CD4-positive, alpha-beta T cell treated with Interleukin-12 subunit alpha and Interleukin-12 subunit beta, for 1 hour (primary cell): ENCODE measurements at regions not wholly inside any gene's neighbourhood (a gene's known extent, or its start where the extent isn't known, plus 50 kb on each side); places are given as distances from the start of the nearest gene placed in this dataset.

Experiments used
- DNase-seq: peaks from one replicate; pipeline ENCODE4 v3.0.0-alpha.2; 2020

DNA sequence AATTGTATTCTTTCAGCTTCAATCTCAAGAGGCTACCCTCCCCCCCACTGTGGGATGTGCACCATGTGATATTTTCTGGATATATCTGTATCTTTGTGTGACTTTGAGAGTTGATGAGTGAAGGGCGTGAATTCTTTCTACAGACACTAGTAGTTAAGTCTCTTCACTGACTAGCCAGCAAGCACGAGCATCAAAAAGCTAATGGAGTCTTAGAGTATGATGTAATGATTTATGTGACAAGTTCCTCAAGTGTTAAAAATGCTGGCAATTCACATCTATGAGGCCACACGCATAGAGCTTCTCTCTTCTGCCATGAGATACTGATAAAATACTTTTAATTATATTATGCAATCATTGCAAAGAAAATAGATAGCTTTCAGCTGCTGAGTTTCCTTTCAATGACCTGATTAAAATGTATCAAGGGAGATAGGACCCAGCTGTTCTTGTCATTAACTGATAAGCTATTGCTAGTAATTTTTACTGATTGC lies 304.8 kb downstream of the TRIB2 start:
- DNase-seq = no peak

DNA sequence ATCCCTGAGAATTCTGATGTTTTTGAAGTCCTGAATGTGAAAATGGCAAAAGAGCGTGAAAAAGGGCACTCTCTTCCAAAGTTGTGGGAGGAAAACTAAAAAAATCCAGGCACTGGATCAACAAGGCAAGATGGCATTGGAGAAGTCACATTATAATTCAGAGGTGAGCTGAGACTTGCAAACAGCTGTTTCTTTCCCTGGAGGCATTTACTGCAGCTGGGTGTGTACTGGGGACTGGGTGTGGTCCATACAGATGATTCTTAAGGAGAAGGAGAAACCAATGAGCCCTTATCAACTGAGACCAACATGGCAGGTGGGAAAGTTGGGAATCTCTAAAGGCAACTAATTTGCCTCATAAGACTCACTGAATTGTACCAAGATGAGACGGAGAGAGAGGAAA lies 313.9 kb downstream of the TRIB2 start:
- no peak for DNase-seq

DNA sequence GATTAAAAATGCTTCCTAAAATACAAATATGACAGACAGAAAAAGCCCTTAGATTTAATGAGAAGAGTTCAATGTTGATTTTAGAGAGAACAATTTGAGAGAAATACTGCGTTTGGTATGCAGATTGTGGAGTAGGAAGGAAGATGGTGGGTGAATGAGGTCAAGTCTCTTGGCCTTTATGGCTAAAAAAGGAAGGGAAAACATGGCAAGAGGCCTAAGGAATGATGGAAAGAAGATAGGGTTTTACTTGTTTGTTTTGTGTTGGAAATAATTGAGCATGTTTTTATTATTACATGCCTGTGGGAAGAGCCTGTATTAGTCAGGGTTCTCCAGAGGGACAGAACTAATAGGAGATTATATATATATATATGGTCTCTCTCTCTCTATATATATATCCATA lies 318.1 kb downstream of the TRIB2 start:
- no peak for DNase-seq

DNA sequence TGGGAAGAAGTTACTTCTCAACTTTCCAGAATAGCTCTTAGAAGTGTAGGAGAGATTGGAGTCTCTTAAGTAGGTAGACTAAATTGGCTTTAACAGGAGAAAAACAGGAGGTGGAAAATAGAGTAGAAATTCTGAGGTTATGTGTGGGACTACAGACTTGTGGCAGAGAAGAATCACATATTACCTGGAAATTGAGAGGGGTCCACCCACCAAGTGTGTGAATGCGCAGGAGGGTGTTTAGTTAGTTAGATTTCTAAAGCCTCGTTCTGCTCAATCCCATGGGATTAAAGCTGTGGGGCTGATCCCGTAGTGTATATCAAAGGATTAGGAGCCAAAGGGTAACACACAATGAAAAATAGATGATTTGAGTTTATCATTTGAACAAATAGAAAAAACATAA lies 319.1 kb downstream of the TRIB2 start:
- DNase-seq = no peak

DNA sequence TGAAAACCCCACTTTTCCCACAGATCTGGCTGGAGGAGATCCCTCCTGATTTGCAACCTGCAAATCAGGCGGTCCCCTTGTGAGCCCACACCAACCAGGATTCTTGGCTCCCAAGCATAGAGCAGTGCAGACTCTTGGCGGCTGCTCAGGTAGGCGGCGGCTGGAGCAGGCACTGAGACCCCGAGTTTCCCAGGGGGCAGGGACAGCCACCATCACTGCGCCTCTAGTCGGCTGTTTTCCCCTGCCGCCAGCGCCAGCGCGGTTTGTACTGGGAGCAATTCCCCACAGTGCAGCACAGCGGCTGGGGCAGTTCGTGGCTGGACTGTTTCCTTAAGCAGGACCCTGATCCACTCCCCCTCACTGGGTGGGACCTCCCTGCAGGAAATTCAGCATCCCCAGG lies 323.3 kb downstream of the TRIB2 start:
- no peak for DNase-seq

DNA sequence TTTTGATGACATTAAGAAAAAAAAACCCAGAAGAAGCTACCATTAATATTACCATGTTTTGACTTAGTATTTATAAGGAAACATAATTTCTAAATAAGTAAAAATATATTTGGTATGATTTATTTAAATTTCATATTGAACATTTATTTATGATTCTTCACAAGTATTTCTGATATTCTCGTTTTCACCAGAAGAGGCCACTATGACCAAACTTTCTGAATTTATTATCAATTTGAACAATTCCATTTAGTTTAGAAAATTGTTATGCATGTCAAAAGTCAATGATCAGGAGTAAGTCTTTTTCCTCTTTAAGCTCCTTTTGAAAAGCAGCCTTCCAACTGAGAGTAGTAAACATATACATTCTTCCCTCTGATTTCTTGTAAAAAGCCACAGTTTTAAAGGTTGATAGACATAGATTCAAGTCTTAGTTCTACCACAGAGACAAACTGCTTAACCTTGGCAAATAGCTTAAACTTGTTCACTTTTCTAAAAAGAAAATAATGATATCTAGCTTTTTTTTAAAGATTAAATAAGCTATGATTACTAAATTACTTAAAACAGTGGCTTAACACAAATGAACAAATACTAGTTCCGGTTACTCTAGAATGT lies 329.9 kb downstream of the TRIB2 start:
- DNase-seq = no peak

DNA sequence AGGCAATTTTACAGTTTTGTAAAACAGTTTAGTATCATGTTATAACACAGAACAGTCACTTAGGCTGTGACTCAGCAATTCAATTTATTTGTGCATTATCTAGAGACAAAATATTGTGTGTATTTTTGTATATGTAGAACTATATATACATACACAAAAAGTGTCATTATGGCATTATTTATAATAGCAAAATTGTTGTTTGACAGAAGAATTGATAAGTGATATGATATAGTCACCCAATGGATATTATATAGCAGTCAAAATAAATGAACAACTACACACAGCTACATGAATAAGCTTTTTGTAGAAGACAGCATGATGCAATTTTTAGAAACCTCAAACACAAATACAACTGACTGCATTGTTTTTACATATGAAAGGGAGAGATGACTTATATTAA lies 334.0 kb downstream of the TRIB2 start:
- no peak for DNase-seq

DNA sequence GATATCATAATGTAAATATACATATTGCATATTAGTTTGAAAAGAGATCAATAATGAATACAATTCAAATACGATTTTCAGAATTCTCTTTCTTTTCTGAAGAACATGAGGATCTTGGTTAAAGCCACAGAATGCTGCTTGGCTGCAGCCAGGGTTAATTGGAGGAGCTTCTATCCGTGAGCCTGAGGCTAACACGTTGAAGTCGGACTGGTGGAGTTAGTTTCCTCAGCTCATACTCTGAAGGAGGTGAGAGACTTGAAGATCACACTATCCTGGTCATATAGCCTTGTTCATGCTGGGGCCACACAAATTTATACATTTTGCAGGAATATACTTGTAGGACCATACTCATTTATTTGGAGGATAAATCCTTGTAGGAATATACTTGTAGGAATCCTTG lies 335.8 kb downstream of the TRIB2 start:
- no peak for DNase-seq

DNA sequence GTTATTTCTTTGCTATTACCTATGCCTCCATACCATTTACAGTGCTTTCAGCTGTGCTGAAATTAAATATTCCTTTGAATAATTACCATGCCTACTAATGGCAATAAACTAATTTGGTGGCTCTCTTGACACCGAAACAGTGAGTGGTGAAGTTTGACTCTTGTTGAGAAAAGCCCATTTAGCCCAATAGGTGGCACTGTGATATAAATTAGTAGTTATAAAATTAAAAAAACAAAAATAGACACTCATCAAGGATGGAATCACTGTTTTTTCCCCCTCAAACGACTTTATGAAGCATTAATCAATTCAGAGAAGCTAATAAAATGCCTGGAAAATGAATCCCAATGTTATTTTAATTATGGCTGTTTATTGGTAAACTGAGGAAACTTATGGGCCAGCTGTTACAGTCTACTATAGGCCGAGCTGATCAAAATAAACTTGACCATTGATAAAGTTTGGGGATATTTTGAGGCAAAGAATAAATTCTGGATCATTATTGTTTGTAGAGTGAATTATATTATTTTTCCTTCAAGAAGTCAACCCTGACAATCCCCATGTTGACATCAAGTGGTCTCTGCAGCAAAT lies 339.6 kb downstream of the TRIB2 start:
- DNase-seq = no peak

DNA sequence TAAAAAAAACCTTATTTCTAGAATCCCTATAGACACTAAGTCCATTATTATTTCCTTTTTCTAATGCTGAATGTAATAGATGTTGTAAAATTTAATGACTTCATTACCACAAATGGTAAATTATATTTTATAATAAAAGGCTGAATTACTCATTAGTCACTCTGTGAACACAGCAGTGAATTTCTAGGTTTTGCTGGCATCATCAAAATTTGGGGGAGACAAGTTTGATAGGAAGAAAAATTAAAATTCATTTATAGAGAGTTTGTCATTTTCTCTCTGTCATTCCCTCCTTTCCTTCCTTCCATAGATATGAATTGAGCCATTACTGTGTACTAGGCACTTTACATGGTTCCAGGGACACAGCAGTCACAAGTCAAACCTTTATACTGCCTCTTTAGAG lies 340.9 kb downstream of the TRIB2 start:
- no peak for DNase-seq

DNA sequence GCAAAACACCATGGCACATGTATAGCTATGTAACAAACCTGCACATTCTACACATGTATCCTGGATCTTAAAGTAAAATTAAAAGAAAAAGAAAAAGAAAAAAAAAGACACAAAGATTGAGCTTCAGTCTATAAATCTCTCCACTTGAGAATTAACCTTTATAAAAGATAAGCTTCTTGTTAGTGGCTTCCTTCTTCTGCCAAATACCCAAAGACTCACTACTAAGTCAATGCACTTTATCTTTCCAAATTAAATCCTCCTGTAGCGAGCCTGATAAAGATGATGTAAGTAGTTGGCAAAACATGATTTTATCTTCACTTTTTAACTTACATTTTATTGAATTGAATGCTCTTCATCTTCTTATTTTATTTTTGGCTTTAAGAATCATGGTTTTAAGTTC lies 349.9 kb downstream of the TRIB2 start:
- DNase-seq = no peak

DNA sequence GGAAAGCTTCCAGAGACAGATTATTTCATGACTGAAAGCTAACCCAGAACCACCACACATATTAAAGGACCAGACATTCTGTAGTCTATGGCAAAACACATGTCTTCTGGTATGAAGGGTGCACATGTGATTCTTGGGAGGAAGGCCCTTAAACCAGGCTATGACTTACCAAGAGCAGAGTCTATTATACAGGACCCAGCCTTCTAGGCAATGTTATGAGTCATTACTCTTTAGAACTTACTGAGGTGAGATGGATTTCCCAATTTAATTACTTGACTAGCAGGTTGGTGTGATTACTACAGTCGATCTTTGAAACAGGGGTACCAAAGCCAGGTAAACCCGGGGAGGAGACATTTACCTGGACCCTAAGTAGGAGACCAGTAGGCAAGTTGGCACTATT lies 350.8 kb downstream of the TRIB2 start:
- no peak for DNase-seq

DNA sequence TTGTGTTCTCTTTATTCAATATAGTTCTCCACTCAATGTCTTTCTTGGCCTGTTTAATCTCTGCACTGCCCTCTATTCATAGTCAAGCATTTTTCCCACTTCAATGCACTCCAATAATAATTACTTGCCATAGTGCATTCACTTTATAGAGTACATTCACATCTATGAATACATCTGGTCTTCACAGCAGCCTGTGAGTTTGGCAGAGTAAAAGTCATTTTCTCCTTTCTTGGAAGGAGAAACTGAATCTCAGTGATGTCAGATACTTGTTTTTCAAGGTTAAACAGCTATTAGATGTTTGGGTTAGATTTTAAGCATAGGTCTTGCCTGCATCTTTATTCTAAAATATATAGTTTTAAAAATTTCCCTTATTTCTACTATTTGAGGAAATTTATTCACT lies 373.2 kb downstream of the TRIB2 start:
- no peak for DNase-seq

DNA sequence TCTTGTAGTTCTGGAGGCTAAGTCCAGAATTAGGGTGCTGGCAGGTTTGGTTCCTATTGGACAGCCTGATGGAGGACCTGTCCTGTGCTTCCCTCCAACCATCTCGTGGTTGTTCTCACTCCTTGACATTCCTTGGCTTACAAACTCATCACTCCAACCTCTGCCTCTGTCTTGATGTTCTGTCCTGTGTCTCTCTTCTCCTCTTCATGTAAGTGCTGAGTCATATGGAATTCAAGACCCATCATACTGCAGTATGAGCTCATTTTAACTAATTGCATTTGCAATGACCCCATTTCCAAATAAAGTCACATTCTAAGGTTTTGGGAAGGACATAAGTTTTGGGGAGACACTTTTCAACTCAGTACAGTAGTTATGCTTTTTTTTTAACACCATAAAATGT lies 374.7 kb downstream of the TRIB2 start:
- no peak for DNase-seq

DNA sequence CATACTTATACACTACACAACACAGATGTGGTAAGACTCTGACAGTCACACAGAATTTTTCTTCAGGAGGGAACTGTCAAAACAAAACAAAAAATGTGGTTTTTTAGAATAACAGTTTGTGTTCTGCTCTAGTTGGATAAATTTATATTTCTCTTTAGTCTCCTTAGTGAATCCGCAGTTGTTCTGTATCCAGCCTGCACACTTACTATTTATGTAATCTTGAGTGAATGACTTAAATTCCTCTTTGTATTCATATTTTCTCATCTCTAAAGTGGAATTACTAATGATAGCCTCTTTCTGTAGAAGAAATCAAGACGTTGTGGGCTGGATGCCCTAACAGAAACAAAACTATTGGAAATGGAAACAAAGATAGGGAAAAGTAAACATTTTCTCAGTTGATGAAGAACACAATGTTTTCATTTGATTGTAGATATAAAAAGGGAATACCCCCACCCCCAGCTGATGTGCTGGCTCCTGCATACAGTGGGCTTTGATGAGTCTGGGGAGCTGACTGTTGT lies 375.2 kb downstream of the TRIB2 start:
- no peak for DNase-seq

DNA sequence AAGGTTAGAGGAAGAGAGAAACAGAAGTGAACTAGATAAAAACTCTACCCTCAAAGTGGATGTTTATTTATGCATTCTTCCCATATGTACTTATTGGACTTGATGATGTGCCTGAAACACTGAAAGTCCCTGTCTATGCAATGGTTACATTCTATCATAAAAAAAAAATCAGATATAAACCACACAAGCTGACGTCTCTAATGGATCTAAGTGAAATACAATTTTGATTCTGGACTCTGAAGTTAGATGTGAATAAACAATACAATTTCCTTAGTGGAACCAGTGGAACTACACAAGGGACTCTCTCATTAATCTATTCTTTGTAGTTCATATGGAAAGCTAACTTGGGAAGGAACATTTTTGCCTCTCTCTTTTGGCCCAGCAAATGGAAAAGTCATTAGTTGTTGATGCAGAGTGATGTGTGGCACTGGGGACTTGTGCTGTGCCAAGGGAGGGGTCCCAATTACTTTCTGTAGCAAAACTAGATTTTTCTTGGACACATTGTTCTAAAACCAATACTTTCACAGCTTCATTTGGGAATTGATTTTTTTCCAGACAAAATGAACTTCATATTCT lies 376.8 kb downstream of the TRIB2 start:
- no peak for DNase-seq

DNA sequence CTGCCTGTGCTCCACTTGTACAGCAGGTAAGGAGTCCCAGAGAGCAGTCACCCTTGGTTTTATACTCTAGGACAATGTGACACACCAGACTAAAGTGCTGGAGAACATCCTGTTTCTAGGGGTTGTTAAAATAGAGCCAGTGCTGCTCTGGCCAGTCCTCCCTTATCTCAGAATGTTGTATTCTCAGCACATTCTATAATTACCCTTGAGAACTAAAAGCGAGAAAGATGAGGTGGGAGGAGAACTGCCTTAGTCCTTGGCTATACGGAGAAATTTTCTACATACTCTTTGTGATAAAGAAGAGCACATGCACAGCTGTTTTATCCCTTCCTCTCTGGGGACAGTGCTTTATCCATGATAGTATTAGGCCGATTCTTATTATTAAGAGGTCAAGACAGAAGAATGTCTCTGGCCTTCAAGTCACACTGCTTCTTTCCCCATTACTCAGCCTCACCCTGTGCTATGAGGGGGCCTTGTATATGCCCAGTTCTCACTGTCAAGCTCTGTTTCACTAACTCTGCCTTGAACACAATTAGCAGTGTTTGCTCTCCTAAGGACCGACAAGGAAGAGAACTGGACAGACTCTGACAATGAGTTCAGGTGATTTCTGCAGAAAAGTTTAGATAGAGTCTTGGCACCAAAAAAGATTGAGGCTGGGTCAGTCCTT lies 385.8 kb downstream of the TRIB2 start:
- DNase-seq = no peak

DNA sequence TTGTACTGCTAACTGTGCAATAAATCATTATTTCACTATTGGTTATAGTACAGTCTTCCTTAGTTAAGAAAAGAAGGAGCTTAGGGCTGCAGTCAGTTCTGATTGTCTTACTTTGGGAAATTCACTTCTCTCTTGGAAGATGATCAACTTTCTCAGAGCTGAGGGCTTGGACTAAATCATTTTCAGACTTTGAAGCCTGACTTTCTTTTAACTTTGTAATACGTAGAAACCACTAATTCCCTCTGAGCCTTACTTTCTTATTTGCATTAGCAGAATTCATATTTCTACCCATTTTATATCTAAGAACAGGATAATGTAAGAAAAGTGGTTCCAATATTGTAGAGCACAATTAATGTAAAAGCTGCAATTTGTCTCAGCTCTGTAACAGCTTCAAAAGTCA lies 386.4 kb downstream of the TRIB2 start:
- no peak for DNase-seq

DNA sequence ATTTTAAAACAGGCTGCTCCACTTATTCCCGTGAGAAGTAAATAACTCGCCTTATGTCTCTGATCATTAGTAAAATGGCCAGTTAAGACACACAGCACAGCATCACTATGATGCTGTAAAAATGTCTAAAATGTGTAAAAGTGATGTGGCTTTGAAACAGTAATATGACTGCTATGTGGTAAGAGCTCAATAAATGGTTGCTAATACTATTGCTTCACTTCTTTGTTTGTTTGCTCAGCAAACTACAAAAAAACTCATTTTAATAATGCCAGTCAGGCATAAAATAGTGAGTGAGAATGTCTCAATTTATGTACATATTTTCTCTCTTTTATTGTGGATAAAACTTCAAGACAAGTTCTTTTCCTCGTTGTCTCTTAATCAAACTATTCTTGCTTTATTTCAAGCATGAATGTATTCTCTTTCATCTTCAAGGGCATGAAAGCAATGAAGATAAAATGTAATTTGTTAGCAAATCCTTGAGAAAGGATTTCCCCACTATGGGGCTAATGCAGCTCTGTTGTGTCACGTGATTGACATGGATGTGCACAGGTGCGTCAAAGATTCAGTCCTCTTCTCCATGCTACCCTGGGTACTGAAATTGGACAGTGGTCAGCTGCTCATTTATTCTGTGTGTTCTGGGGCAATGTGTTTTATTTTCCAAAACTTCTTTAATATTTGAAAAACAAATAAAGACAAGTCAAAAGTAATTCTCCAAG lies 387.2 kb downstream of the TRIB2 start:
- no peak for DNase-seq

DNA sequence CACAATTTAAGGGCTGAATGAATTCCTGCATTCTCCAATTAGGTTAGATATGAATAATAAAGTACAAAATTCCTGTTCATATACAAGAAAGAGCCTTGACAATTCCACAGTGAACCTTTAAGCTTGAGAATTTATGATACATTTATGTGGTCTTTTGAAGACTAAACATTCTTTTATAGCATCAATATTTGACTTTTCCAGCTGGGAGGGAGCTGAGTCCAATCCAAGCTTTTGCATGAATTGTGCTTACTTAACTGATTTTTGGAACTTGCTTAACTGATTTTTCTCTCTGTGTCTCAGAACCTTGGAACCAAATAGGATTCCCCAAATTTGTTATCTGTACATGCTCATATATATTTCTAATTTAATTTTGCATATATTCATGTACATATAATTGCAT lies 388.0 kb downstream of the TRIB2 start:
- no peak for DNase-seq

DNA sequence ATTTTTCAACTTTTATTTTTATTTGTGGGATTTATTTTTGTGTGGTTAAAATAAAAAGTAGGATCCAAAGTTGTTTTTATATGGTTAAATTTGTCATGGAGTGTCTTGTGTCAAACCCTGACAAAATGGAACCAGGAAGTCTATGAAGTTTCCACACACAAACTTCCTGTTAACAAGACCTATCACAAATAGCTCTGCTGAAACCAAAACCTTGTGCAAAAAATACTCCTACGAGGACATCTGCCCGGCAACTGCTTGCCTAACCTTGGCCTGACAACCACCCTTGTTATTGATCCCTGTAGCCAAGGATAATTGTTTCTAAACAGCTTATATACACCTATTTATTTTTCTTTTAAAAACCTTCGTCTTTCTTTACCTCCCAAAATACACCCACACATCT lies 389.6 kb downstream of the TRIB2 start:
- DNase-seq = no peak

DNA sequence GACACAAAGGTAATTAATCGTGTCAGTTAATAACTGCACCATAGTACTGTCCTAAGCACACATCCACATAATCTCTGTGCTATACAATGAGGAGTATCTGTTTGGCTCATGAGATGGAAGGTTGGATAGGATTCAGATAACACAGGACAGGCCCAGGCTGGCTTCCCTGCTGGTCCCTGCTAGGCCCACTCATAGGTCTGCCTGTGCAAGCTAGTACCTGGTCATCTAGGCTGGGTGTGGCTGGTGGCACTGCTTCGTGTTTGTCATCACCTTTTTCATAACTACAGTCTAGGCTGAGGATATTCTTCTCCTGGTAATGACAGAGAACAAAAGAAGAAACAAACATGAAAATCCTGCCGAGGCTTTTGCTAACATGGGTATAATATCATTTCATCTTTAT lies 392.8 kb downstream of the TRIB2 start:
- no peak for DNase-seq

DNA sequence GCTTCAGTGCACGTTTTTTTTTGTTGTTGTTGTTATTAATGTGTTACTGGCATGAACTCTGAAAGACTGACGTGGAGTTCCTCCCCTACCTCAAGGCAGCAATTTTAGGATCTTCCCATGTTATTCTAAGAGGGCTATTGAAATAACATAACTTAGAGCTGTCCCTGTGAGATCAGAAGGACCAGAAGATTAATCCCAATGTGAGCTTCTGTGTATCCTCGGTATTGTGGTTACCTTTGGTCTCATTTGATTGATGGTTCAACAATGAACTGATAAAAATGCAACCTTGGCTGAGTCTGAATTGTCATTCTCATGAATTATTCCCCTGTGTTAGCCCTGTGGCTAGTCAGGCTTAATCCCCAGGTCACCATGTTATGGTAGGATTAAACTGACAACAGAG lies 394.1 kb downstream of the TRIB2 start:
- no peak for DNase-seq

DNA sequence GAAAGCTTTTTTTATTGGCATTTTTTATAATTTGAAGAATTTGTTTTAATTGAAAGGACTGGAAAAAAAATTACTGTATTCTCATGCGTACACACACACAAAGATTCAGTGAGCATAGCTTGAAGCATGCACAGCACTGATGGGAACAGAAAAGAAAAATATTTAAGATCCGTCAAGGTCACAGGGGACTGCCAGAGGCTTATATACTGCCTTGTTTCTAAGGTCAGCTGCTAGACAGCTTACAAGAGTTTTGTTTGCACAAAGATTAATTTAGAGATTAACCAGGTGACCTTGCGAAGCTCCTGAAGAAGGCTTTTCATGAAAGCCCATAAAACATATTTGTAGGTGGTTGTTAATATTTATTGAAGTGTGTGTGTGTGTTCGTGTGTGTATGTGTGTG lies 396.3 kb downstream of the TRIB2 start:
- DNase-seq = no peak
